Kidney epithelial cell (primary cell): ENCODE measurements at regions not wholly inside any gene's neighbourhood (a gene's known extent, or its start where the extent isn't known, plus 50 kb on each side); places are given as distances from the start of the nearest gene placed in this dataset.

Source experiments
- DNase-seq: peaks from one replicate; pipeline ENCODE4 v3.0.0-alpha.2; 2010; ENCODE audit warnings: low read depth
- H3K27me3 ChIP-seq: 2 replicates; pipeline ENCODE4 v1.6.0; 2011; ENCODE audit warnings: low read length; ENCODE audit not compliant: control insufficient read depth, insufficient read depth
- H3K36me3 ChIP-seq: 2 replicates; pipeline ENCODE4 v1.5.1; 2011; ENCODE audit warnings: low read length; ENCODE audit not compliant: control insufficient read depth, insufficient read depth
- H3K4me3 ChIP-seq: 2 replicates; pipeline ENCODE4 v1.5.1; 2011; ENCODE audit warnings: low read depth, mild to moderate bottlenecking, control low read depth, low read length
- CTCF ChIP-seq: IDR thresholded peaks from 2 replicates; pipeline ENCODE4 v1.5.1; 2011; ENCODE audit warnings: mild to moderate bottlenecking, moderate library complexity, low read length, control low read depth, inconsistent platforms; ENCODE audit not compliant: insufficient read depth, poor library complexity, severe bottlenecking

- DNase-seq, result no peak
- Histone ChIP-seq H3K27me3 (no peaks in the 10 kb centered on the region), H3K36me3 (no peaks in the 10 kb centered on the region), H3K4me3 (no peak overlapping the region)
- no peak for TF ChIP-seq CTCF
Observed at GRCh38 chr1:218817691-218818465, 355.8 kb upstream of the LYPLAL1 start.

GRCh38 chr1:218823291-218823900 lies 350.3 kb upstream of the LYPLAL1 start:
- H3K27me3 ChIP-seq, result no peaks in the 10 kb centered on the region
- TF ChIP-seq CTCF, result no peak
- DNase-seq, result peak; percentile 98
- H3K4me3 ChIP-seq, result no peak overlapping the region
- H3K36me3 ChIP-seq, result no peaks in the 10 kb centered on the region

GRCh38 chr1:218827486-218827885 lies 346.2 kb upstream of the LYPLAL1 start:
- no peak for DNase-seq
- H3K36me3 ChIP-seq, result no peaks in the 10 kb centered on the region
- H3K27me3 ChIP-seq, result no peaks in the 10 kb centered on the region
- no peak overlapping the region for H3K4me3 ChIP-seq
- TF ChIP-seq CTCF, result no peak

GRCh38 chr1:218828125-218828650 lies 345.5 kb upstream of the LYPLAL1 start:
- Histone ChIP-seq H3K36me3 (no peaks in the 10 kb centered on the region), H3K27me3 (no peaks in the 10 kb centered on the region), H3K4me3 (no peak overlapping the region)
- no peak for DNase-seq
- no peak for TF ChIP-seq CTCF

GRCh38 chr1:218829097-218829496 lies 344.6 kb upstream of the LYPLAL1 start:
- TF ChIP-seq CTCF, result no peak
- DNase-seq, result no peak
- Histone ChIP-seq H3K4me3 (no peak overlapping the region), H3K27me3 (no peaks in the 10 kb centered on the region), H3K36me3 (no peaks in the 10 kb centered on the region)
